Breast epithelium (tissue), 4 donors: ENCODE measurements at regions not wholly inside any gene's neighbourhood (a gene's known extent, or its start where the extent isn't known, plus 50 kb on each side); places are given as distances from the start of the nearest gene placed in this dataset.
"Not testable (repeated sequence)": the region's sequence is repeated elsewhere in the genome, so short reads cannot be mapped to it uniquely, and the experiment has no call there.

Experiments
- DNase-seq, 2 donors: peaks; one replicate each; pipeline ENCODE4 v3.0.0-alpha.2; 2019; ENCODE audit warnings: low spot score in 2 of 2
- H3K27ac ChIP-seq, 2 donors: fragments of 200-600 bp; sonication (generic) in 1 of 2; one replicate each; pipeline ENCODE4 v1.5.1; 2016 to 2019; ENCODE audit warnings: mild to moderate bottlenecking in 1 of 2
- H3K27me3 ChIP-seq, 2 donors: fragments of 200-600 bp; sonication (generic) in 1 of 2; one replicate each; pipeline versions ENCODE4 v1.5.1 to v1.6.0; 2017 to 2019; ENCODE audit warnings: control low read depth in 1 of 2, mild to moderate bottlenecking in 1 of 2
- H3K36me3 ChIP-seq: fragments of 200-600 bp; one replicate; pipeline ENCODE4 v1.5.1; 2019
- H3K4me1 ChIP-seq, 2 donors: fragments of 200-600 bp; sonication (generic); one replicate each; pipeline ENCODE4 v1.5.1; 2016 to 2019; ENCODE audit warnings: control low read depth in 1 of 2
- H3K4me3 ChIP-seq, 3 donors: fragments of 200-600 bp; sonication (generic); 1 replicate in 2 of 3; 2 replicates in 1 of 3; pipeline ENCODE4 v1.5.1; 2016 to 2019; ENCODE audit warnings: mild to moderate bottlenecking in 3 of 3, moderate library complexity in 2 of 3
- H3K9me3 ChIP-seq, 2 donors: fragments of 200-600 bp; sonication (generic) in 1 of 2; one replicate each; pipeline ENCODE4 v1.5.1; 2016 to 2019; ENCODE audit warnings: control low read depth in 1 of 2
- POLR2A ChIP-seq: fragments of 450-650 bp; IDR thresholded peaks from one replicate; pipeline ENCODE4 v1.6.1; 2016; ENCODE audit warnings: antibody characterized with exemption, mild to moderate bottlenecking, moderate library complexity
- POLR2AphosphoS5 ChIP-seq, 3 donors: sonication (generic); formaldehyde crosslinking; IDR thresholded peaks; one replicate each; pipeline ENCODE4 v1.6.1; 2017; ENCODE audit warnings: antibody characterized with exemption in 3 of 3
- intact Hi-C: fragments of 100-400 bp; cut with DNase I; formaldehyde crosslinking; loops from one replicate; pipeline ENCODE4 v1.15.1; 2023; ENCODE audit warnings: low total_unique reads
- TF ChIP-seq, protein P1 (sequence below), 3 donors: fragments of 450-650 bp; IDR thresholded peaks; one replicate each; pipeline ENCODE4 v1.5.1; 2016 to 2017; ENCODE audit warnings: antibody characterized with exemption in 3 of 3, mild to moderate bottlenecking in 3 of 3, moderate library complexity in 3 of 3

DNA sequence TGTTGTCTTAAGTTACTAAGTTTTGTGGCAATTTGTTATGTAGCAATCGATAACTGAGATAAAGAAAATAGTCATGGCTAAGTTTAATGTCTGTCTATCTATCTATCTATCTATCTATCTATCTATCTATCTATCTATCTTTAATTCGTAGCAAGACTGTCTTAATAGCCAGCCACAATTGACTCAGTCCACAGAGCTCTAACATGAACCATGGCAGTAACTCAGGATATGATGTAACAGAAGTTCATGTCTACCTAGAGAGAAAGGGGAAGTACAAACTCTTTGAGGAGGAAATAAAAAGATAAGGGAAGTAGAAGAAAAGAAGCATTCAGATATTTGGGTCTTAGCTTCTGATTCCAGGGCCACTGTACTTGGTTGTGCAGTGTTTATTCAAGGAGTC is 61.5 kb upstream of the FNDC3B start:
- Histone ChIP-seq H3K36me3 (no peaks in the 10 kb centered on the region), H3K9me3 (no peaks in the 10 kb centered on the region), H3K4me3 (no peak overlapping the region), H3K27me3 (no peaks in the 10 kb centered on the region), H3K4me1 (no peaks in the 10 kb centered on the region), H3K27ac (no peak overlapping the region)
- TF ChIP-seq POLR2A (no peak), POLR2AphosphoS5 (IDR thresholded peaks at IDR 0.05) (no peak)
- TF ChIP-seq, protein P1, sequence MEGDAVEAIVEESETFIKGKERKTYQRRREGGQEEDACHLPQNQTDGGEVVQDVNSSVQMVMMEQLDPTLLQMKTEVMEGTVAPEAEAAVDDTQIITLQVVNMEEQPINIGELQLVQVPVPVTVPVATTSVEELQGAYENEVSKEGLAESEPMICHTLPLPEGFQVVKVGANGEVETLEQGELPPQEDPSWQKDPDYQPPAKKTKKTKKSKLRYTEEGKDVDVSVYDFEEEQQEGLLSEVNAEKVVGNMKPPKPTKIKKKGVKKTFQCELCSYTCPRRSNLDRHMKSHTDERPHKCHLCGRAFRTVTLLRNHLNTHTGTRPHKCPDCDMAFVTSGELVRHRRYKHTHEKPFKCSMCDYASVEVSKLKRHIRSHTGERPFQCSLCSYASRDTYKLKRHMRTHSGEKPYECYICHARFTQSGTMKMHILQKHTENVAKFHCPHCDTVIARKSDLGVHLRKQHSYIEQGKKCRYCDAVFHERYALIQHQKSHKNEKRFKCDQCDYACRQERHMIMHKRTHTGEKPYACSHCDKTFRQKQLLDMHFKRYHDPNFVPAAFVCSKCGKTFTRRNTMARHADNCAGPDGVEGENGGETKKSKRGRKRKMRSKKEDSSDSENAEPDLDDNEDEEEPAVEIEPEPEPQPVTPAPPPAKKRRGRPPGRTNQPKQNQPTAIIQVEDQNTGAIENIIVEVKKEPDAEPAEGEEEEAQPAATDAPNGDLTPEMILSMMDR (IDR thresholded peaks at IDR 0.05) = no peak
- intact Hi-C loops = no loop called here
- DNase-seq = no peak

DNA sequence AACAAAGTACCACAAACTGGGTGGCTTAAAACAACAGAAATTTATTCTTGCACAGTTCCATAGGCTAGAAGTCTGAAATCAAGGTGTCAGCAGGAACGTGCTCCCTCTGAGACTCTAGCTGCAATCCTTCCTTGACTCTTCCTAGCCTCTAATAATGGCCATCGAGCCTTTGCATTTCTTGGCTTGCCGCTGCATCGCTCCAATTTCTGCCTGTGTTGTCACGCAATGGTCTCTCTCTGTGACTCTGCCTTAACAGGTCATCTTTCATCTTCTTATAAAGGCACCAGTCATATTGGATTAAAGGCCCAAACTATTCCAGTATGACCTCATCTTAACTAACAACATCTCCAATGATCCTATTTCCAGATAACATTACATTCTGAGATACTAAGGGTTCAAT is 61.0 kb upstream of the FNDC3B start:
- H3K4me3 ChIP-seq = no peak overlapping the region
- no peaks in the 10 kb centered on the region for H3K9me3 ChIP-seq
- no peaks in the 10 kb centered on the region for H3K36me3 ChIP-seq
- no peaks in the 10 kb centered on the region for H3K4me1 ChIP-seq
- intact Hi-C loops = no loop called here
- DNase-seq = no peak
- no peak for TF ChIP-seq POLR2AphosphoS5 (IDR thresholded peaks at IDR 0.05)
- TF ChIP-seq POLR2A = no peak
- TF ChIP-seq, protein P1 (IDR thresholded peaks at IDR 0.05) = no peak
- no peak overlapping the region for H3K27ac ChIP-seq
- no peaks in the 10 kb centered on the region for H3K27me3 ChIP-seq

DNA sequence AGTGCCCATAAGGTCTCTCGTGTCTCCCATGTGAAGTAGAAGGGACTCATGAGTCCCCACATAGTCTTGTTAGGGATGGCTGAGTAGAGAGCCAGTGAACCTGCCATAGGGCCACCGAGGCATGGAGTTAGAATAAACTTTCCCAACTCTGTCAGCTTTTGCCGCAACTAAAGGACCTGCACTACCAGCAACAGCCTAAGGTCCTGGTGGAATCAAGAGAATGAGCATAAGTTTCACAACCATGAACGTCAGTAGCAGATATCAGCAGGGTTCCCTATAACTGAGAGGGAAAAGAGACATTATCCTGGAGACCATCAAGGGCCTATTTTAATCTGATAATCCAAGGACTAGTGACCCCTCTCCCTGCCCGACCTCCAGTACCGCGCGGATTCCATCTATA is 60.3 kb upstream of the FNDC3B start:
- no peak for DNase-seq
- no peaks in the 10 kb centered on the region for H3K9me3 ChIP-seq
- no peaks in the 10 kb centered on the region for H3K27me3 ChIP-seq
- no peak overlapping the region for H3K4me3 ChIP-seq
- TF ChIP-seq POLR2A = no peak
- TF ChIP-seq POLR2AphosphoS5 (IDR thresholded peaks at IDR 0.05) = no peak
- TF ChIP-seq, protein P1 (IDR thresholded peaks at IDR 0.05) = no peak
- no peaks in the 10 kb centered on the region for H3K36me3 ChIP-seq
- intact Hi-C loops = no loop called here
- no peak overlapping the region for H3K27ac ChIP-seq
- H3K4me1 ChIP-seq = no peaks in the 10 kb centered on the region

DNA sequence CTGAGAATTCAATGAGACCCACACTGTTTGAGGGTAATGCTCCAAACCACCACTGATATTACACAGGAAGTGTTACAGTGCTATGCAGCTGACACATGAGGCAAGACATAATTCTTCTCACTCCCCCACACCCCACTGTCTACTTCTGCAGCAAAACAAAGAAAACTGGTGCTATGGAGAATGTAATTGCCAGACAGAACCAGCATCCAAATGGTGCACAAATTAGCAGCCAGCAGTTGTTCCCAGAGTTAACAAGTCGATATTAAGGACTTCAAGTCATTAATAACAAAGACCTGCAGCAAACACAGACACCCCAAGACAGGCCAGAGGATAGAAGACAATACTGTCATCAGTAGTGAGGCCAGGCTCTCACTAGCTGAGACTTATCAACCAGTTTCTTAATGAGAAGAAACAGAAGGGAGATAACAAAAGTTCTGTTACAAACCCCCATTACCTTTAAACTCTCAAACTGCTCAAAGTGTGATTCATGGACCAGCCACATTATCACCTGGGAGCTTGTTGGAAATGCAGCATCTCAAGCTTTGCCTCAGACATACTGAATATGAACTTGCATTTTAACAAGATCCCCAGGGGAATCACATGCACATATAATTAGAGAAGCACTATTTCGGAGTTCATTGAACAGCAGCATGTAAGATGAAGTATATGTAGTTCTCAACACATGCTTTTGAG is 58.7 kb upstream of the FNDC3B start:
- no peak overlapping the region for H3K27ac ChIP-seq
- intact Hi-C loops = no loop called here
- no peak for DNase-seq
- H3K4me3 ChIP-seq = no peak overlapping the region
- no peaks in the 10 kb centered on the region for H3K27me3 ChIP-seq
- no peaks in the 10 kb centered on the region for H3K9me3 ChIP-seq
- no peaks in the 10 kb centered on the region for H3K4me1 ChIP-seq
- H3K36me3 ChIP-seq = no peaks in the 10 kb centered on the region
- TF ChIP-seq, protein P1 (IDR thresholded peaks at IDR 0.05) = no peak
- TF ChIP-seq POLR2AphosphoS5 (IDR thresholded peaks at IDR 0.05) (no peak), POLR2A (no peak)

DNA sequence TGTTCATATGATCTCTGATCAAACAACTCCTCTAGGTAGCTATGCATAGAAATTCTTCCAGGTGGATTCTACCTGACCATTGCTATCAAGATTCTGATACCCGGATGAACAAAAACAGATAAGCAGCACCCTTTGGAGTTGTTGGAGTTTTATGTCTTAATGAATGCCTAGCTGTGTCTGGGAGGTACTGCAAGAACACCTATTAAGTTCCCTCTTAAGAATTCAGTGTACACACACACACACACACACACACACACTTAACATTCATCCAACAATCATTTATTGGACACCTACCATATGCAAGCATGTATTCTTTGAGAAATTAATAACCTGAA is 58.1 kb upstream of the FNDC3B start:
- Histone ChIP-seq H3K36me3 (no peaks in the 10 kb centered on the region), H3K27me3 (no peaks in the 10 kb centered on the region), H3K4me1 (no peaks in the 10 kb centered on the region), H3K4me3 (no peak overlapping the region), H3K9me3 (no peaks in the 10 kb centered on the region), H3K27ac (no peak overlapping the region)
- no peak for DNase-seq
- TF ChIP-seq POLR2AphosphoS5 (IDR thresholded peaks at IDR 0.05) (no peak), POLR2A (no peak)
- intact Hi-C loops = no loop called here

DNA sequence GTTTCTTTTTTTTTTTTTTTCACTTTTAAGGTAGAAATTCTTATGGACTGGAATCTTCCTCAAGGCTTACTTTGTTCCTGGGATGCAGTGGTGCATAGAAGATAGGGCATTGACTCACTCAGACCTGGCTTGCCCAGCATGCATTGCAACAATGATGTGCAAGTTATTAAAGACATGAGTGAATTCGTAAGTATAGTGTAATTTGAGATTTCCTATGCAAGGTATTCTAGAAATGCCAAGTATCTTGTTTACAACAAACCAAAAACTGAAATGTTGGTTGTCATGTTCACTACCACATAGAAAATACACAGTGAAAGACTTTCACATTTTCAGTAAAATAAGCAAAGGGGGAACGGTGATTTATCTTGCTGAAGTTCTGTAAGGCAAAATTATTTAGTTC is 56.5 kb upstream of the FNDC3B start:
- no peak overlapping the region for H3K4me3 ChIP-seq
- intact Hi-C loops = no loop called here
- H3K4me1 ChIP-seq = no peaks in the 10 kb centered on the region
- no peak for DNase-seq
- H3K27me3 ChIP-seq = no peaks in the 10 kb centered on the region
- H3K36me3 ChIP-seq = peaks cover 4% of the 10 kb centered on the region
- H3K27ac ChIP-seq = no peak overlapping the region
- no peaks in the 10 kb centered on the region for H3K9me3 ChIP-seq
- TF ChIP-seq POLR2A (no peak), POLR2AphosphoS5 (IDR thresholded peaks at IDR 0.05) (no peak)
- TF ChIP-seq, protein P1 (IDR thresholded peaks at IDR 0.05) = no peak

DNA sequence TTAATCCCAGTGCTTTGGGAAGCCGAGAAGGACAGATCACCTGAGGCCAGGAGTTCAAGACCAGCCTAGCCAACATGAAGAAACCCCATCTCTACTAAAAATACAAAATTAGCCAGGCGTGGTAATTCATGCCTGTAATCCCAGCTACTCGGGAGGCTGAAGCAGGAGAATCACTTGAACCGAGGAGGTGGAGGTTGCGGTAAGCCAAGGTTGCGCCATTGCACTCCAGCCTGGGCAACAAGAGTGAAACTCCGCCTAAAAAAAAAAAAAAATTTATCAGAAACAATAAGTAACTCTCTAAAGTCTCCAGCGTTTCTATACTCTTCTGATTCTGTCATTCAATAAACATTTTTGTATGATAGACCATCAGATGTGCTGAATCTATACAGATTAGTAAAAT is 55.7 kb upstream of the FNDC3B start:
- H3K9me3 ChIP-seq, intact Hi-C loops, H3K27me3 ChIP-seq, H3K4me3 ChIP-seq, DNase-seq, H3K27ac ChIP-seq, H3K4me1 ChIP-seq, H3K36me3 ChIP-seq: not testable (repeated sequence)
